ENCODE measurements at regions not wholly inside any gene's neighbourhood (a gene's known extent, or its start where the extent isn't known, plus 50 kb on each side); places are given as distances from the start of the nearest gene placed in this dataset.

- TF ChIP-seq CTCF (IDR thresholded peaks at IDR 0.05) (no peak), POLR2A (IDR thresholded peaks at IDR 0.05) (no peak)
- 75 to 87% methylated on average over 10 of the region's 10 CpGs for WGBS, 2 donors
- no peaks in the 10 kb centered on the region for H3K27me3 ChIP-seq
- no peak overlapping the region for H3K4me3 ChIP-seq (replicated peaks in 1 of 3)
- H3K9me3 ChIP-seq = no peaks in the 10 kb centered on the region
- no peak for DNase-seq
- intact Hi-C loops (cut with DNase I) = no loop called here
- no peaks in the 10 kb centered on the region for H3K36me3 ChIP-seq
- no peak overlapping the region for H3K27ac ChIP-seq
- H3K4me1 ChIP-seq = no peaks in the 10 kb centered on the region
Measured at GRCh38 chr2:238997137-238997390, 149.2 kb downstream of the TWIST2 start.

GRCh38 chr2:238997684-238998083 lies 149.8 kb downstream of the TWIST2 start:
- intact Hi-C loops (cut with DNase I) = no loop called here
- H3K9me3 ChIP-seq = no peaks in the 10 kb centered on the region
- no peak overlapping the region for H3K4me3 ChIP-seq (replicated peaks in 1 of 3)
- WGBS, 2 donors = 89 to 92% methylated on average over 10 of the region's 10 CpGs
- H3K27me3 ChIP-seq = no peaks in the 10 kb centered on the region
- no peaks in the 10 kb centered on the region for H3K36me3 ChIP-seq
- TF ChIP-seq CTCF (IDR thresholded peaks at IDR 0.05) = no peak
- TF ChIP-seq POLR2A (IDR thresholded peaks at IDR 0.05) = no peak
- no peak for DNase-seq
- no peak overlapping the region for H3K27ac ChIP-seq
- no peaks in the 10 kb centered on the region for H3K4me1 ChIP-seq
